ENCODE measurements at regions not wholly inside any gene's neighbourhood (a gene's known extent, or its start where the extent isn't known, plus 50 kb on each side); places are given as distances from the start of the nearest gene placed in this dataset.

DNA sequence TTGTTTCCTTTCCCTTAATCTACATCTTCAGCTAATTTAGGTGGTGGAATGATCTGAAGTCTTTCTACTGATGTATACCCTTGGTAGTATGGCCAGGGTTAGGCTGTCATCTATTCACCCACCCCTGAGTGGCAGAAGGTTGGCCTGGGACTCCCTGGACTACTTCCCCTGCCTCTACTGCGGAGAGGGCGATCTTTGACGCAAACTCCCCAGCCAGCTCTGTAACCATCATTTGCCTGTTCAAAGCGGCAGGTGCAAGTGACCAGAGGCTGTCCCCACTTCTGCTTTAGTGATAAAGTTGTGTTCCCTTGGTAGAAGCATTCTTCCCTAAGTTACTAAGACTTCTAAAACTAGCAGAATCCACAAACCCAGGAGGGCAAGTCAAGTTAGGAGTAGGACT lies 70.8 kb upstream of the UNC5B start:
- peaks cover 9% of the 10 kb centered on the region for H3K27me3 ChIP-seq (ENCODE audit: insufficient read depth, poor library complexity, severe bottlenecking)
- H3K4me3 ChIP-seq (ENCODE audit: severe bottlenecking), result no peak overlapping the region
- TF ChIP-seq, protein P1, sequence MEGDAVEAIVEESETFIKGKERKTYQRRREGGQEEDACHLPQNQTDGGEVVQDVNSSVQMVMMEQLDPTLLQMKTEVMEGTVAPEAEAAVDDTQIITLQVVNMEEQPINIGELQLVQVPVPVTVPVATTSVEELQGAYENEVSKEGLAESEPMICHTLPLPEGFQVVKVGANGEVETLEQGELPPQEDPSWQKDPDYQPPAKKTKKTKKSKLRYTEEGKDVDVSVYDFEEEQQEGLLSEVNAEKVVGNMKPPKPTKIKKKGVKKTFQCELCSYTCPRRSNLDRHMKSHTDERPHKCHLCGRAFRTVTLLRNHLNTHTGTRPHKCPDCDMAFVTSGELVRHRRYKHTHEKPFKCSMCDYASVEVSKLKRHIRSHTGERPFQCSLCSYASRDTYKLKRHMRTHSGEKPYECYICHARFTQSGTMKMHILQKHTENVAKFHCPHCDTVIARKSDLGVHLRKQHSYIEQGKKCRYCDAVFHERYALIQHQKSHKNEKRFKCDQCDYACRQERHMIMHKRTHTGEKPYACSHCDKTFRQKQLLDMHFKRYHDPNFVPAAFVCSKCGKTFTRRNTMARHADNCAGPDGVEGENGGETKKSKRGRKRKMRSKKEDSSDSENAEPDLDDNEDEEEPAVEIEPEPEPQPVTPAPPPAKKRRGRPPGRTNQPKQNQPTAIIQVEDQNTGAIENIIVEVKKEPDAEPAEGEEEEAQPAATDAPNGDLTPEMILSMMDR (IDR thresholded peaks at IDR 0.05; ENCODE audit: poor library complexity, severe bottlenecking), result no peak
- no peaks in the 10 kb centered on the region for H3K36me3 ChIP-seq (ENCODE audit: low read depth)
- H3K9me3 ChIP-seq (ENCODE audit: severe bottlenecking), result no peaks in the 10 kb centered on the region
- DNase-seq (ENCODE audit: low spot score) (no peak), ATAC-seq (ENCODE audit: low read depth) (no peak)
- no peak overlapping the region for H3K27ac ChIP-seq (ENCODE audit: poor library complexity, severe bottlenecking)
- H3K4me1 ChIP-seq (ENCODE audit: insufficient read depth, poor library complexity, severe bottlenecking), result no peaks in the 10 kb centered on the region

DNA sequence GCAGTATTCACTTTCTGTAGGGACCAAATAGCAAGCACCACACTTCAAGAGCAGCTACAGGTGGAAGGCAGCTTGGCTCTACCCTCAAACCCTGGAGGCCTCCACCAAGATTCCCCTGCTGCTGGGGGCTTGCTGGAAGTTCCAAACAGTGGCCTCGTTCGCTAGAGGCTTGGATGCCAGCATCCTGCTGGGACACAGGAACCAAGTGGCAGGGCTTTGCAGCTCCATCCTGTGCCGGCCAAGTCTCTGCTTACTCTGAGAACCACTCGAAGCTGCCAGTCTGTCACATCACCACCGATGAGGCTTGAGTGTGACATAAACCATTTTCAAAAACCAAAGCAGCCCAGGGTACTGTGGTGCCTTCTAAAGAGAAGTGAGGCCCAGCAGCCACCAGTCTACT lies 69.2 kb upstream of the UNC5B start:
- TF ChIP-seq, protein P1 (IDR thresholded peaks at IDR 0.05; ENCODE audit: poor library complexity, severe bottlenecking), result no peak
- Histone ChIP-seq H3K27ac (ENCODE audit: poor library complexity, severe bottlenecking) (no peak overlapping the region), H3K27me3 (ENCODE audit: insufficient read depth, poor library complexity, severe bottlenecking) (peaks cover 5% of the 10 kb centered on the region), H3K4me1 (ENCODE audit: insufficient read depth, poor library complexity, severe bottlenecking) (no peaks in the 10 kb centered on the region), H3K9me3 (ENCODE audit: severe bottlenecking) (no peaks in the 10 kb centered on the region), H3K36me3 (ENCODE audit: low read depth) (no peaks in the 10 kb centered on the region), H3K4me3 (ENCODE audit: severe bottlenecking) (no peak overlapping the region)
- DNase-seq (ENCODE audit: low spot score), result no peak
- no peak for ATAC-seq (ENCODE audit: low read depth)

DNA sequence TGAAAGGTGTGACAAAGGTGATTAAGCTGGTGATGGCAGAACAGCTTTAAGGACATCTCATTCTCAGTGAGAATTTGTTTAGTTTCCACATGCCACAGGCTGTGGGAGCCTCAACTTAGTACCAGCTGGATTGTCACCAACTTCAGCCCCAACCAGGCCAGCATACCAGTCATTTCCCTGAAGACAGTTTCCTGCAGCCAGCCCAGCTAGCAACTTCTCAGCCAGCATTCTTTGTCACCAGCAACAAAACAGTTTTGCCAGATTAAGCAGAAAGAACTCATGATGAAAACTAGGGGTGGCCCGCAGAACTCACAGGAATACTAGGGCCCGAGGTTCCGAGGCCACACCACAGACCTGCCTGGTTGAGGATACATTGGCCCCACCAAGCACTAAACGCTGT lies 68.8 kb upstream of the UNC5B start:
- ATAC-seq (ENCODE audit: low read depth) (no peak), DNase-seq (ENCODE audit: low spot score) (no peak)
- peaks cover 4% of the 10 kb centered on the region for H3K27me3 ChIP-seq (ENCODE audit: insufficient read depth, poor library complexity, severe bottlenecking)

DNA sequence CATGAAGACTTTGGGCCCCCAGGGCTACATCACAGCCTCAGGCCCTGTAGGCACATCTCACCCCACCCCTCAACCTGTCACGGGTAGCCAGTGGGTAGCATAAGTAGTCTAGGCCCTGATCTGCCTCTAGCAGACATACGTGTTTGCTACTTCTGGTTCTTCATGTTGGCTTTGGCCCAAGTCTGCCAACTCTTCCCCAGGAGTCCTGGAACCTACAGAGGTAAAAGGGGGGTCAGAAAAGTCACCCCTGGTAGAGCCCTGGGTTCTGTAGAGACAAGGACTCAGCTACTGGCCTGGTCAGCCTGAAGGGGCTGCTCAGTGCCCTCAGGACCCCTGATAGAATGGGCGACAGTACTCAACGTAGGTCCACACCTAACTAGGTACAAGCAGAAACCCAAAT lies 67.5 kb upstream of the UNC5B start:
- H3K27ac ChIP-seq (ENCODE audit: poor library complexity, severe bottlenecking), result no peak overlapping the region
- DNase-seq (ENCODE audit: low spot score), result no peak
- H3K27me3 ChIP-seq (ENCODE audit: insufficient read depth, poor library complexity, severe bottlenecking), result peaks cover 4% of the 10 kb centered on the region
- TF ChIP-seq, protein P1 (IDR thresholded peaks at IDR 0.05; ENCODE audit: poor library complexity, severe bottlenecking), result no peak
- no peak for ATAC-seq (ENCODE audit: low read depth)
- no peaks in the 10 kb centered on the region for H3K4me1 ChIP-seq (ENCODE audit: insufficient read depth, poor library complexity, severe bottlenecking)
- no peaks in the 10 kb centered on the region for H3K9me3 ChIP-seq (ENCODE audit: severe bottlenecking)
- no peaks in the 10 kb centered on the region for H3K36me3 ChIP-seq (ENCODE audit: low read depth)
- no peak overlapping the region for H3K4me3 ChIP-seq (ENCODE audit: severe bottlenecking)

More for the DNA sequence above, 68.8 kb upstream of the UNC5B start:
- no peak overlapping the region for H3K4me3 ChIP-seq (ENCODE audit: severe bottlenecking)
- TF ChIP-seq, protein P1 (IDR thresholded peaks at IDR 0.05; ENCODE audit: poor library complexity, severe bottlenecking), result no peak
- H3K36me3 ChIP-seq (ENCODE audit: low read depth), result no peaks in the 10 kb centered on the region
- H3K9me3 ChIP-seq (ENCODE audit: severe bottlenecking), result no peaks in the 10 kb centered on the region
- H3K27ac ChIP-seq (ENCODE audit: poor library complexity, severe bottlenecking), result no peak overlapping the region
- H3K4me1 ChIP-seq (ENCODE audit: insufficient read depth, poor library complexity, severe bottlenecking), result no peaks in the 10 kb centered on the region

DNA sequence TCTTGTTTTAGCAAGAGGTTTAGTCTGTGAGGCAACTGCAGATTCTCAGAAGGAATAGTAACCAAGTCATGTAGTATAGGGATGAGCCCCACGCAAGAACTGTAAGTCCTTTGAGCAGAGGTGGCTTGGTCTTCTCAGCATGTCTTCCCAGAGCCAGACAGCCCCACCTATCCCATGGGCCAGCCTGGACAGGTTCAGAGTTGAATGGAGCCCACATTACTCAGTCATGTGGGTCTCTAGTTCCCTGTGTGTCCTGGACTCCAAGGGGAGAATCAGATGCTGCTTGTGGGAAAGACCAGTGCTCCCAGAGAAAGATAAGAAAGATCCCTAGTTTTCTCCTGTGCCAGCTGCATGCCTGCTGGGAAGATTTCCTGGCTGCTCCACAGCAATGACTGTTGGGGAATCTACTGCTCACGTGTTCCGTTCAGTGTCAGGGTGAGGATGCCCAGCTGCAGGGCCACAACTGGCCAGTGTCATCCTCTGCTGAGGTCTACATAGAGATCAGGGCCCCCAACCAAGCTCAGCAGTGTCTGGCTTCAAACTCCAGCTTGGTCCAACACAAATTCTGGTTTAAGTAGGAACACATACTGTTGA lies 66.9 kb upstream of the UNC5B start:
- Histone ChIP-seq H3K4me1 (ENCODE audit: insufficient read depth, poor library complexity, severe bottlenecking) (no peaks in the 10 kb centered on the region), H3K4me3 (ENCODE audit: severe bottlenecking) (no peak overlapping the region), H3K27ac (ENCODE audit: poor library complexity, severe bottlenecking) (no peak overlapping the region), H3K27me3 (ENCODE audit: insufficient read depth, poor library complexity, severe bottlenecking) (peaks cover 4% of the 10 kb centered on the region), H3K36me3 (ENCODE audit: low read depth) (no peaks in the 10 kb centered on the region), H3K9me3 (ENCODE audit: severe bottlenecking) (no peaks in the 10 kb centered on the region)
- TF ChIP-seq, protein P1 (IDR thresholded peaks at IDR 0.05; ENCODE audit: poor library complexity, severe bottlenecking), result no peak
- DNase-seq (ENCODE audit: low spot score), result no peak
- no peak for ATAC-seq (ENCODE audit: low read depth)

Data from RWPE2 (cell line).